SK-N-SH (cell line): ENCODE measurements at regions not wholly inside any gene's neighbourhood (a gene's known extent, or its start where the extent isn't known, plus 50 kb on each side); places are given as distances from the start of the nearest gene placed in this dataset.

ENCODE experiments used
- CTCF ChIA-PET: fragments of 300-600, 350-600 bp; formaldehyde crosslinking; extraction: SDS; loops from one replicate; lab custom pipeline; 2021; lab: Yijun Ruan, JAX
- POLR2A ChIA-PET: fragments of 350-600 bp; sonication (Branson Sonifier 250); formaldehyde crosslinking; extraction: SDS; loops from one replicate; lab custom pipeline; 2020; ENCODE audit warnings: antibody characterized with exemption, inconsistent platforms; lab: Yijun Ruan, JAX
- DNase-seq: peaks from one replicate; pipeline ENCODE4 v3.0.0; 2012
- H2AFZ ChIP-seq: fragments of 200-600 bp; sonication (generic); 2 replicates; pipeline ENCODE4 v1.8.1; 2016; ENCODE audit warnings: antibody characterized with exemption, mild to moderate bottlenecking, low read depth
- H3F3A ChIP-seq: fragments of 200-600 bp; sonication (generic); replicated peaks from 2 replicates; pipeline ENCODE3; 2016; ENCODE audit warnings: antibody characterized with exemption, mild to moderate bottlenecking; ENCODE audit not compliant: insufficient read depth
- H3K27ac ChIP-seq, 2 experiments: fragments of 200-500 bp in 1 of 2; fragments of 200-600 bp in 1 of 2; sonication (Bioruptor generic) in 1 of 2; sonication (generic), shearing (Covaris generic) in 1 of 2; 2 replicates each; pipeline versions ENCODE4 v1.5.1 to v1.6.1; 2014 to 2016; ENCODE audit warnings: low read depth in 2 of 2, inconsistent platforms in 1 of 2, low read length in 1 of 2, mild to moderate bottlenecking in 1 of 2, mixed read lengths in 1 of 2
- H3K27me3 ChIP-seq: fragments of 200-600 bp; sonication (generic), shearing (Covaris generic); 2 replicates; pipeline ENCODE4 v1.6.1; 2016; ENCODE audit warnings: mixed run types; ENCODE audit not compliant: insufficient read depth
- H3K36me3 ChIP-seq, 2 experiments: fragments of 200-500 bp in 1 of 2; fragments of 200-600 bp in 1 of 2; sonication (Bioruptor generic) in 1 of 2; sonication (generic) in 1 of 2; replicated peaks in 1 of 2; 2 replicates each; pipeline versions ENCODE3 to v1.5.1; 2014 to 2016; ENCODE audit warnings: low read length in 1 of 2, mild to moderate bottlenecking in 1 of 2; ENCODE audit not compliant: insufficient read depth in 2 of 2, control insufficient read depth in 1 of 2
- H3K4me1 ChIP-seq, 2 experiments: fragments of 200-500 bp in 1 of 2; fragments of 200-600 bp in 1 of 2; sonication (Bioruptor generic) in 1 of 2; sonication (generic), shearing (Covaris generic) in 1 of 2; 2 replicates each; pipeline versions ENCODE4 v1.5.1 to v1.6.1; 2014 to 2016; ENCODE audit warnings: low read depth in 1 of 2, low read length in 1 of 2, mixed run types in 1 of 2; ENCODE audit not compliant: insufficient read depth in 2 of 2, control insufficient read depth in 1 of 2
- H3K4me2 ChIP-seq: fragments of 200-600 bp; sonication (generic), shearing (Covaris generic); 2 replicates; pipeline ENCODE4 v1.6.1; 2017; ENCODE audit warnings: mixed run types
- H3K4me3 ChIP-seq, 2 experiments: fragments of 200-500 bp in 1 of 2; fragments of 200-600 bp in 1 of 2; sonication (Bioruptor generic) in 1 of 2; sonication (generic), shearing (Covaris generic) in 1 of 2; 2 replicates each; pipeline versions ENCODE4 v1.5.1 to v1.8.1; 2014 to 2016; ENCODE audit warnings: low read depth in 2 of 2, inconsistent platforms in 1 of 2, low read length in 1 of 2, mild to moderate bottlenecking in 1 of 2, mixed read lengths in 1 of 2, moderate library complexity in 1 of 2
- H3K79me2 ChIP-seq: fragments of 200-600 bp; sonication (generic); 2 replicates; pipeline ENCODE4 v1.8.1; 2017; ENCODE audit warnings: mild to moderate bottlenecking; ENCODE audit not compliant: insufficient read depth
- H3K9ac ChIP-seq: fragments of 200-600 bp; sonication (generic); 2 replicates; pipeline ENCODE4 v1.6.1; 2017; ENCODE audit warnings: mixed run types
- H3K9me2 ChIP-seq: fragments of 200-600 bp; sonication (generic); 2 replicates; pipeline ENCODE4 v1.6.1; 2017; ENCODE audit warnings: mixed run types
- H3K9me3 ChIP-seq: fragments of 200-600 bp; sonication (generic); 2 replicates; pipeline ENCODE4 v1.6.1; 2017; ENCODE audit warnings: mixed run types, mild to moderate bottlenecking, moderate library complexity
- H4K20me1 ChIP-seq: fragments of 200-600 bp; sonication (generic); 2 replicates; pipeline ENCODE4 v1.6.1; 2017; ENCODE audit warnings: mild to moderate bottlenecking, mixed run types; ENCODE audit not compliant: insufficient read depth
- CHD2 ChIP-seq: fragments of 150-350 bp; IDR thresholded peaks from 2 replicates; pipeline ENCODE4 v1.6.1; 2018; ENCODE audit warnings: low read length; ENCODE audit not compliant: partially characterized antibody
- EP300 ChIP-seq, 2 experiments: IDR thresholded peaks; 2 replicates each; pipeline versions ENCODE4 v1.4.0 to v1.6.1; 2012; ENCODE audit warnings: borderline replicate concordance in 1 of 2, low read depth in 1 of 2, low read length in 1 of 2
- FOXJ3 ChIP-seq: sonication (generic); formaldehyde crosslinking; IDR thresholded peaks from 2 replicates; pipeline ENCODE4 v1.5.1; 2020; ENCODE audit warnings: mild to moderate bottlenecking, missing genetic modification reagents
- MAX ChIP-seq: IDR thresholded peaks from 2 replicates; pipeline ENCODE4 v1.4.0; 2012; ENCODE audit warnings: low read depth
- MXI1 ChIP-seq: IDR thresholded peaks from 2 replicates; pipeline ENCODE4 v1.6.1; 2012; ENCODE audit warnings: mild to moderate bottlenecking, low read depth, low read length, improper control_type of control experiment
- PBX3 ChIP-seq: IDR thresholded peaks from 2 replicates; pipeline ENCODE4; 2012
- TEAD4 ChIP-seq: IDR thresholded peaks from 2 replicates; pipeline ENCODE4 v1.4.0; 2012; ENCODE audit warnings: mild to moderate bottlenecking, borderline replicate concordance; ENCODE audit not compliant: insufficient read depth
- USF1 ChIP-seq: IDR thresholded peaks from 2 replicates; pipeline ENCODE4 v1.4.0; 2012; ENCODE audit warnings: low read depth, borderline replicate concordance
- USF2 ChIP-seq: fragments of 150-350 bp; IDR thresholded peaks from 2 replicates; pipeline ENCODE4 v1.6.1; 2017; ENCODE audit warnings: antibody characterized with exemption, low read length, low read depth, borderline replicate concordance
- ZBTB33 ChIP-seq: IDR thresholded peaks from 2 replicates; pipeline ENCODE4 v1.4.0; 2012; ENCODE audit warnings: low read depth, borderline replicate concordance
- WGBS: methylation state at CpG from one replicate; pipeline ENCODE4 v1.1.6; 2017; ENCODE audit warnings: low lambda C conversion rate; 5-methylcytosine and 5-hydroxymethylcytosine counted together

GRCh38 chr13:40180776-40181175 is 485.7 kb downstream of the FOXO1 start:
- no peaks in the 10 kb centered on the region for H3F3A ChIP-seq
- CTCF ChIA-PET = no interaction called here

More at GRCh38 chr13:40180776-40181175, 485.7 kb downstream of the FOXO1 start:
- no peaks in the 10 kb centered on the region for H3K36me3 ChIP-seq
- no peaks in the 10 kb centered on the region for H3K9me2 ChIP-seq
- no peaks in the 10 kb centered on the region for H3K79me2 ChIP-seq
- H3K4me1 ChIP-seq = no peaks in the 10 kb centered on the region; a peak in 2 of 4 replicates
- WGBS = 82% methylated on average over 1 of the region's 1 CpG
- no peak overlapping the region for H3K4me2 ChIP-seq
- no peak overlapping the region for H3K4me3 ChIP-seq
- no peak overlapping the region for H3K9ac ChIP-seq
- no peak overlapping the region for H2AFZ ChIP-seq
- no peaks in the 10 kb centered on the region for H3K9me3 ChIP-seq
- no peaks in the 10 kb centered on the region for H3K27me3 ChIP-seq
- DNase-seq = no peak
- POLR2A ChIA-PET = no interaction called here
- no peaks in the 10 kb centered on the region for H4K20me1 ChIP-seq
- no peak for TF ChIP-seq CHD2
- no peak for TF ChIP-seq TEAD4
- TF ChIP-seq MAX = no peak
- no peak for TF ChIP-seq MXI1
- TF ChIP-seq USF2 = no peak
- no peak for TF ChIP-seq PBX3
- no peak for TF ChIP-seq EP300 (IDR thresholded peaks at IDR 0.05; ENCODE audit: borderline replicate concordance in 1 of 2, low read depth in 1 of 2, low read length in 1 of 2)
- TF ChIP-seq ZBTB33 = no peak
- no peak for TF ChIP-seq USF1
- TF ChIP-seq FOXJ3 (CRISPR knock-in tag) = no peak
- no peak overlapping the region for H3K27ac ChIP-seq
